ENCODE measurements at regions not wholly inside any gene's neighbourhood (a gene's known extent, or its start where the extent isn't known, plus 50 kb on each side); places are given as distances from the start of the nearest gene placed in this dataset.
"Not testable (repeated sequence)": the region's sequence is repeated elsewhere in the genome, so short reads cannot be mapped to it uniquely, and the experiment has no call there.

- no peak for DNase-seq
- WGBS, 2 donors = 36 to 44% methylated on average over 4 of the region's 4 CpGs
- intact Hi-C loops (cut with DNase I) = no loop called here
- no peaks in the 10 kb centered on the region for H3K4me1 ChIP-seq
- H3K9me3 ChIP-seq = no peaks in the 10 kb centered on the region
- H3K4me3 ChIP-seq = no peak overlapping the region
- TF ChIP-seq CTCF (IDR thresholded peaks at IDR 0.05) = no peak
- no peak for TF ChIP-seq POLR2A (IDR thresholded peaks at IDR 0.05)
- H3K27ac ChIP-seq = no peak overlapping the region
- H3K36me3 ChIP-seq = no peaks in the 10 kb centered on the region
- no peaks in the 10 kb centered on the region for H3K27me3 ChIP-seq
Measured at GRCh38 chr3:104437131-104437750, 929.5 kb upstream of the ALCAM start.

GRCh38 chr3:104437891-104438290 is 928.8 kb upstream of the ALCAM start:
- Histone ChIP-seq H3K9me3 (no peaks in the 10 kb centered on the region), H3K27me3 (no peaks in the 10 kb centered on the region), H3K4me1 (no peaks in the 10 kb centered on the region), H3K27ac (no peak overlapping the region), H3K4me3 (no peak overlapping the region), H3K36me3 (no peaks in the 10 kb centered on the region)
- no peak for DNase-seq
- intact Hi-C loops (cut with DNase I) = no loop called here
- 12 to 16% methylated on average over 1 of the region's 1 CpG for WGBS, 2 donors
- TF ChIP-seq CTCF (IDR thresholded peaks at IDR 0.05) = no peak
- no peak for TF ChIP-seq POLR2A (IDR thresholded peaks at IDR 0.05)

GRCh38 chr3:104438706-104439105 is 928.0 kb upstream of the ALCAM start:
- 56 to 65% methylated on average over 1 of the region's 1 CpG for WGBS, 2 donors
- Histone ChIP-seq H3K27me3 (no peaks in the 10 kb centered on the region), H3K36me3 (no peaks in the 10 kb centered on the region), H3K27ac (no peak overlapping the region), H3K4me3 (no peak overlapping the region), H3K4me1 (no peaks in the 10 kb centered on the region), H3K9me3 (no peaks in the 10 kb centered on the region)
- intact Hi-C loops (cut with DNase I) = no loop called here
- DNase-seq = no peak
- TF ChIP-seq POLR2A (IDR thresholded peaks at IDR 0.05) = no peak
- TF ChIP-seq CTCF (IDR thresholded peaks at IDR 0.05) = no peak

GRCh38 chr3:104445252-104445919 is 921.3 kb upstream of the ALCAM start:
- H3K4me1 ChIP-seq; H3K4me3 ChIP-seq; H3K27me3 ChIP-seq; H3K9me3 ChIP-seq; intact Hi-C loops (cut with DNase I); H3K36me3 ChIP-seq; H3K27ac ChIP-seq; DNase-seq: not testable (repeated sequence)
- 80 to 81% methylated on average over 6 to 8 of the region's 9 CpGs for WGBS, 2 donors

- H3K4me3 ChIP-seq = no peak overlapping the region
- H3K36me3 ChIP-seq = no peaks in the 10 kb centered on the region
- no peaks in the 10 kb centered on the region for H3K9me3 ChIP-seq
- no peak overlapping the region for H3K27ac ChIP-seq
- WGBS, 2 donors = 27 to 42% methylated on average over 5 of the region's 5 CpGs
- DNase-seq = no peak
- intact Hi-C loops (cut with DNase I) = no loop called here
- no peaks in the 10 kb centered on the region for H3K4me1 ChIP-seq
- no peak for TF ChIP-seq CTCF (IDR thresholded peaks at IDR 0.05)
- TF ChIP-seq POLR2A (IDR thresholded peaks at IDR 0.05) = no peak
- H3K27me3 ChIP-seq = no peaks in the 10 kb centered on the region
Measured at GRCh38 chr3:104447681-104448080, 919.0 kb upstream of the ALCAM start.
